ENCODE measurements at regions not wholly inside any gene's neighbourhood (a gene's known extent, or its start where the extent isn't known, plus 50 kb on each side); places are given as distances from the start of the nearest gene placed in this dataset.

GRCh38 chrX:7720519-7720918 is 122.5 kb upstream of the VCX start:
- no peaks in the 10 kb centered on the region for H3K4me1 ChIP-seq (ENCODE audit: control insufficient read depth, insufficient read depth, low read length)
- no peaks in the 10 kb centered on the region for H3K36me3 ChIP-seq (ENCODE audit: control insufficient read depth, insufficient read depth, low read length)
- peaks cover 4% of the 10 kb centered on the region for H3K9me3 ChIP-seq (ENCODE audit: control insufficient read depth, insufficient read depth, low read length)
- H3K27ac ChIP-seq (ENCODE audit: low read depth, low read length) = no peak overlapping the region
- no peak for DNase-seq (ENCODE audit: low read depth in 4 of 6, low spot score in 6 of 6)
- no peaks in the 10 kb centered on the region for H3K27me3 ChIP-seq (ENCODE audit: control insufficient read depth, insufficient read depth, low read length)
- H3K4me3 ChIP-seq (ENCODE audit: low read depth, low read length) = no peak overlapping the region

GRCh38 chrX:7714351-7714750 is 128.6 kb upstream of the VCX start:
- peaks cover 2% of the 10 kb centered on the region for H3K9me3 ChIP-seq (ENCODE audit: control insufficient read depth, insufficient read depth, low read length)
- 17% methylated on average over 2 of the region's 2 CpGs for WGBS (ENCODE audit: insufficient coverage)

GRCh38 chrX:7711167-7711566 is 131.8 kb upstream of the VCX start:
- H3K9me3 ChIP-seq (ENCODE audit: control insufficient read depth, insufficient read depth, low read length) = no peaks in the 10 kb centered on the region
- no peak for DNase-seq (ENCODE audit: low read depth in 4 of 6, low spot score in 6 of 6)
- H3K4me3 ChIP-seq (ENCODE audit: low read depth, low read length) = no peak overlapping the region
- peaks cover 2% of the 10 kb centered on the region for H3K27me3 ChIP-seq (ENCODE audit: control insufficient read depth, insufficient read depth, low read length)
- H3K36me3 ChIP-seq (ENCODE audit: control insufficient read depth, insufficient read depth, low read length) = no peaks in the 10 kb centered on the region
- H3K4me1 ChIP-seq (ENCODE audit: control insufficient read depth, insufficient read depth, low read length) = no peaks in the 10 kb centered on the region
- no peak overlapping the region for H3K27ac ChIP-seq (ENCODE audit: low read depth, low read length)

More at GRCh38 chrX:7714351-7714750, 128.6 kb upstream of the VCX start:
- Histone ChIP-seq H3K4me3 (ENCODE audit: low read depth, low read length) (no peak overlapping the region), H3K36me3 (ENCODE audit: control insufficient read depth, insufficient read depth, low read length) (no peaks in the 10 kb centered on the region), H3K27me3 (ENCODE audit: control insufficient read depth, insufficient read depth, low read length) (peaks cover 2% of the 10 kb centered on the region), H3K27ac (ENCODE audit: low read depth, low read length) (no peak overlapping the region), H3K4me1 (ENCODE audit: control insufficient read depth, insufficient read depth, low read length) (no peaks in the 10 kb centered on the region)
- no peak for DNase-seq (ENCODE audit: low read depth in 4 of 6, low spot score in 6 of 6)

- no peaks in the 10 kb centered on the region for H3K9me3 ChIP-seq (ENCODE audit: control insufficient read depth, insufficient read depth, low read length)
- WGBS (ENCODE audit: insufficient coverage) = 78% methylated on average over 3 of the region's 4 CpGs
- H3K27ac ChIP-seq (ENCODE audit: low read depth, low read length) = no peak overlapping the region
- DNase-seq (ENCODE audit: low read depth in 4 of 6, low spot score in 6 of 6) = no peak
- no peak overlapping the region for H3K4me3 ChIP-seq (ENCODE audit: low read depth, low read length)
- no peaks in the 10 kb centered on the region for H3K4me1 ChIP-seq (ENCODE audit: control insufficient read depth, insufficient read depth, low read length)
- H3K36me3 ChIP-seq (ENCODE audit: control insufficient read depth, insufficient read depth, low read length) = no peaks in the 10 kb centered on the region
- H3K27me3 ChIP-seq (ENCODE audit: control insufficient read depth, insufficient read depth, low read length) = peaks cover 2% of the 10 kb centered on the region
Observed at GRCh38 chrX:7709845-7710244, 133.1 kb upstream of the VCX start.

DNA sequence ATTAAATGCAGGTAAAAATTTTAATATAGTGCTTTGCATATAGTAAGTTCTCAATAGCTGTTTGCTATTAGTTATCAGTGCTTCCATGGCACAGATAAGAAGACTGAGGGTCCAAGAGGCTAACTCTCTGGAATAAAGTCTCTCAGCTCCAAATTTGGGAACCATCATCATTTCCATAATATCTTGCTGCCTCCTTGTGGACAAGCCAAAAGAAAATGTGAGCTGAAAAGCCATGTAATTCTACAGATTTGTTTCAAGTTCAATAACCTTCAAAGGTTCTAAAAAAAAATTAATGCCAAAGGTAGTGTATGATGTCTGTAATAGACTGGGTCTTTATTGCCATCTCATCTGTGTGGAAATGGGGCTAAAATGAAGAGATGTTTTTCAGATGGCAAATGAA is 136.9 kb upstream of the VCX start:
- Histone ChIP-seq H3K27ac (ENCODE audit: low read depth, low read length) (no peak overlapping the region), H3K9me3 (ENCODE audit: control insufficient read depth, insufficient read depth, low read length) (no peaks in the 10 kb centered on the region), H3K27me3 (ENCODE audit: control insufficient read depth, insufficient read depth, low read length) (no peaks in the 10 kb centered on the region), H3K36me3 (ENCODE audit: control insufficient read depth, insufficient read depth, low read length) (no peaks in the 10 kb centered on the region), H3K4me1 (ENCODE audit: control insufficient read depth, insufficient read depth, low read length) (no peaks in the 10 kb centered on the region), H3K4me3 (ENCODE audit: low read depth, low read length) (no peak overlapping the region)
- DNase-seq (ENCODE audit: low read depth in 4 of 6, low spot score in 6 of 6) = peak in 4 of 6 donors; percentile 6 to 78 (median 33)

- Histone ChIP-seq H3K36me3 (ENCODE audit: control insufficient read depth, insufficient read depth, low read length) (no peaks in the 10 kb centered on the region), H3K27me3 (ENCODE audit: control insufficient read depth, insufficient read depth, low read length) (no peaks in the 10 kb centered on the region), H3K4me3 (ENCODE audit: low read depth, low read length) (no peak overlapping the region), H3K4me1 (ENCODE audit: control insufficient read depth, insufficient read depth, low read length) (no peaks in the 10 kb centered on the region), H3K27ac (ENCODE audit: low read depth, low read length) (no peak overlapping the region), H3K9me3 (ENCODE audit: control insufficient read depth, insufficient read depth, low read length) (no peaks in the 10 kb centered on the region)
- 97% methylated on average over 3 of the region's 4 CpGs for WGBS (ENCODE audit: insufficient coverage)
- DNase-seq (ENCODE audit: low read depth in 4 of 6, low spot score in 6 of 6) = no peak
Observed at GRCh38 chrX:7704205-7704604, 138.8 kb upstream of the VCX start.

DNA sequence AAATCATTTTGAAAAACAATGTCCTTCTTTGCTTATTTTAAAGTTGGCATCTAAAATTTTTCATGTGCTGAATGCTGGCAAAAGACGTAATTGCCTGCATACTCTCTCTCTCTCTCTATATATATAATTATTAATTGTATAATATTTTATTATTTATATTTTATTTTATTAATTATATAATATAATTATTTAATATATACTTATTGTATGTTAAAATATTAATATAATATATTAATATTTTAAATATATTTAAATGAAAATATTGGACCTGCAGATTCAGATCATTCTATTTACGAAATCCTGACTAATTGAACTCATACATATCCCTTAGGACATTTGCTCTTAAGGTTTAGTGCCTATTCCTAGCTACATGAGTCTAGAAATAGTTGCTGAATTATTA is 144.7 kb upstream of the VCX start:
- H3K9me3 ChIP-seq (ENCODE audit: control insufficient read depth, insufficient read depth, low read length) = no peaks in the 10 kb centered on the region
- H3K27me3 ChIP-seq (ENCODE audit: control insufficient read depth, insufficient read depth, low read length) = no peaks in the 10 kb centered on the region
- no peaks in the 10 kb centered on the region for H3K4me1 ChIP-seq (ENCODE audit: control insufficient read depth, insufficient read depth, low read length)
- DNase-seq (ENCODE audit: low read depth in 4 of 6, low spot score in 6 of 6) = no peak
- H3K27ac ChIP-seq (ENCODE audit: low read depth, low read length) = no peak overlapping the region
- H3K4me3 ChIP-seq (ENCODE audit: low read depth, low read length) = no peak overlapping the region
- no peaks in the 10 kb centered on the region for H3K36me3 ChIP-seq (ENCODE audit: control insufficient read depth, insufficient read depth, low read length)
- WGBS (ENCODE audit: insufficient coverage) = no CpG with 5 or more reads among the region's 2 CpGs

DNA sequence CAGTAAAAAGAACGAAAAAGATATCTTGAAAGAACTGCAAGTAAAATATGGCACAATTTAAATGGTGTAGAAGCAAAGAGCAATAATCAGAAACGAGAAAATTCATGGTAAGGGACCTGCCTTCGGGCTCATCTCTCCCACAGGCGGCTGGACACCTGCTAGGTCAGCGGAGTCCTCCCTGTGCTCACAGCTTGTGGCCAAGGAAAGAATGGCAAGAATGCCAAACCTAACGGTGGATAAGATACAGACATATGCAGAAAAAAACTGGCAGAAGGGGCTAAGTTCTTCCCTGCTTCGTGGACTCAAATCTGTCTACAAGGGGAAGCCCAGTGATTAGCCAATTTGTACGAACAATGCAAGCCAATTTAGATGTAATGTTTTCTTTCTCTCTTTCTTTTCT is 152.1 kb upstream of the VCX start:
- peak in 2 of 6 donors; percentile 6 to 35 for DNase-seq (ENCODE audit: low read depth in 4 of 6, low spot score in 6 of 6)
- Histone ChIP-seq H3K4me1 (ENCODE audit: control insufficient read depth, insufficient read depth, low read length) (no peaks in the 10 kb centered on the region), H3K36me3 (ENCODE audit: control insufficient read depth, insufficient read depth, low read length) (no peaks in the 10 kb centered on the region), H3K9me3 (ENCODE audit: control insufficient read depth, insufficient read depth, low read length) (no peaks in the 10 kb centered on the region), H3K27me3 (ENCODE audit: control insufficient read depth, insufficient read depth, low read length) (no peaks in the 10 kb centered on the region), H3K27ac (ENCODE audit: low read depth, low read length) (no peak overlapping the region), H3K4me3 (ENCODE audit: low read depth, low read length) (no peak overlapping the region)
- WGBS (ENCODE audit: insufficient coverage) = 36% methylated on average over 5 of the region's 8 CpGs

GRCh38 chrX:7689791-7690412 is 153.1 kb upstream of the VCX start:
- Histone ChIP-seq H3K36me3 (ENCODE audit: control insufficient read depth, insufficient read depth, low read length) (no peaks in the 10 kb centered on the region), H3K27me3 (ENCODE audit: control insufficient read depth, insufficient read depth, low read length) (no peaks in the 10 kb centered on the region), H3K4me3 (ENCODE audit: low read depth, low read length) (no peak overlapping the region), H3K27ac (ENCODE audit: low read depth, low read length) (no peak overlapping the region), H3K4me1 (ENCODE audit: control insufficient read depth, insufficient read depth, low read length) (no peaks in the 10 kb centered on the region), H3K9me3 (ENCODE audit: control insufficient read depth, insufficient read depth, low read length) (no peaks in the 10 kb centered on the region)
- 100% methylated on average over 1 of the region's 4 CpGs for WGBS (ENCODE audit: insufficient coverage)
- no peak for DNase-seq (ENCODE audit: low read depth in 4 of 6, low spot score in 6 of 6)

- no peak overlapping the region for H3K4me3 ChIP-seq (ENCODE audit: low read depth, low read length)
- no peak overlapping the region for H3K27ac ChIP-seq (ENCODE audit: low read depth, low read length)
- peak in 1 of 6 donors; percentile 64 for DNase-seq (ENCODE audit: low read depth in 4 of 6, low spot score in 6 of 6)
- 71% methylated on average over 1 of the region's 4 CpGs for WGBS (ENCODE audit: insufficient coverage)
- H3K27me3 ChIP-seq (ENCODE audit: control insufficient read depth, insufficient read depth, low read length) = no peaks in the 10 kb centered on the region
- H3K9me3 ChIP-seq (ENCODE audit: control insufficient read depth, insufficient read depth, low read length) = no peaks in the 10 kb centered on the region
- no peaks in the 10 kb centered on the region for H3K36me3 ChIP-seq (ENCODE audit: control insufficient read depth, insufficient read depth, low read length)
- H3K4me1 ChIP-seq (ENCODE audit: control insufficient read depth, insufficient read depth, low read length) = no peaks in the 10 kb centered on the region
Observed at GRCh38 chrX:7680181-7680580, 162.8 kb upstream of the VCX start.

Data from spinal cord (tissue), 9 donors.